ENCODE measurements at regions not wholly inside any gene's neighbourhood (a gene's known extent, or its start where the extent isn't known, plus 50 kb on each side); places are given as distances from the start of the nearest gene placed in this dataset.

DNA sequence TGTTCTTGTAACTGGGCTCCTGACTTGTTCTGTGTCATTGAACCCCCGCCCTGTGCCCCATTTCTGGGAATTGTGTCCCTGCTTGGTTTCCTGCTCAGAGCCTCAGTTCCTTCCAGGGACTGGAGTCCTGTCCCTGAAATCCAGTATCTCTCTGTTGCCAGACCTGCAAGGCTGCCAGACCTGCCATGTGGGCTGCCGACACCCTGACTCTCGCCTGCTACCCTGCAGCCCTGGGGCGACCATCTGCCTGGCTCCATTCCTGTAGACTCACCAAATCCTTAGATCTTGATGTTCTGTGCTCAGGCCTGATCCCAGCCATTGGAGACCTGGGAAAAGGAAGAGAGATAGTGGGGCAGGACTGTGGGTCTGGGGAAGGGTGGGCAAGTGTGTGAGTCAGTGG, 383.3 kb upstream of the PROX1 start:
- TF ChIP-seq POLR2A (IDR thresholded peaks at IDR 0.05) (no peak), CTCF (IDR thresholded peaks at IDR 0.05 in 8 of 11, conservative IDR thresholded peaks at IDR 0.05 in 3 of 11) (no peak)
